Panc1 (cell line): ENCODE measurements at regions not wholly inside any gene's neighbourhood (a gene's known extent, or its start where the extent isn't known, plus 50 kb on each side); places are given as distances from the start of the nearest gene placed in this dataset.
A peak's percentile ranks its signal among the peaks of the same experiment; 100 is the strongest.

Experiments
- ATAC-seq: fragments of 200-7000 bp; cut with Tn5 transposase; 2 replicates; pipeline ENCODE4 v1.9.1; 2020; ENCODE audit warnings: mild to moderate bottlenecking, moderate library complexity
- BruUV-seq: library from RNA; stranded (reverse); fragments of 400-500 nt; replicated peaks from 2 replicates; lab custom pipeline; 2021; lab: Mats Ljungman, UMichigan
- CTCF ChIA-PET: fragments of 300-600 bp; sonication (Branson Sonifier 250); formaldehyde crosslinking; loops from one replicate; lab custom pipeline; 2022; ENCODE audit warnings: antibody characterized with exemption; lab: Charles Lee
- POLR2A ChIA-PET: fragments of 300-600 bp; sonication (Branson Sonifier 250); formaldehyde crosslinking; loops from one replicate; lab custom pipeline; 2022; ENCODE audit warnings: antibody characterized with exemption; lab: Charles Lee
- DNase-seq: peaks from one replicate; pipeline ENCODE4 v3.0.0-alpha.2; 2010; ENCODE audit warnings: low read depth, low spot score
- H3K27ac ChIP-seq: 2 replicates; pipeline ENCODE4 v1.5.1; 2011; ENCODE audit warnings: mild to moderate bottlenecking, low read length, inconsistent platforms
- H3K27me3 ChIP-seq: fragments of 200-500 bp; sonication (Bioruptor generic); 2 replicates; pipeline ENCODE4 v1.6.0; 2014; ENCODE audit warnings: low read length, inconsistent platforms; ENCODE audit not compliant: control insufficient read depth, insufficient read depth
- H3K36me3 ChIP-seq: fragments of 200-500 bp; sonication (Bioruptor generic); 2 replicates; pipeline ENCODE4 v1.5.1; 2014; ENCODE audit warnings: inconsistent platforms, mild to moderate bottlenecking, low read length, moderate library complexity; ENCODE audit not compliant: control insufficient read depth, insufficient read depth
- H3K4me1 ChIP-seq: 2 replicates; pipeline ENCODE4 v1.5.1; 2011; ENCODE audit warnings: inconsistent platforms, mild to moderate bottlenecking, low read length, moderate library complexity; ENCODE audit not compliant: control insufficient read depth, insufficient read depth
- H3K4me3 ChIP-seq, 2 experiments: 2 replicates each; pipeline ENCODE4 v1.5.1; 2011 to 2012; ENCODE audit warnings: low read depth in 2 of 2, low read length in 2 of 2, mild to moderate bottlenecking in 2 of 2, inconsistent platforms in 1 of 2, moderate library complexity in 1 of 2
- H3K9me3 ChIP-seq: fragments of 200-500 bp; sonication (Bioruptor generic); 2 replicates; pipeline ENCODE4 v1.5.1; 2014; ENCODE audit warnings: low read depth, mild to moderate bottlenecking, inconsistent platforms, low read length, moderate library complexity; ENCODE audit not compliant: control insufficient read depth, insufficient read depth
- CTCF ChIP-seq: fragments of 450-650 bp; IDR thresholded peaks from 2 replicates; pipeline ENCODE4 v1.5.1; 2017; ENCODE audit warnings: mild to moderate bottlenecking
- POLR2AphosphoS5 ChIP-seq: IDR thresholded peaks from 2 replicates; pipeline ENCODE4 v1.6.1; 2012; ENCODE audit warnings: mild to moderate bottlenecking, low read depth, low read length, moderate library complexity
- REST ChIP-seq, 2 experiments: IDR thresholded peaks; 2 replicates each; pipeline ENCODE4 v1.6.1; 2011 to 2012; ENCODE audit warnings: low read depth in 2 of 2, control low read depth in 1 of 2, low read length in 1 of 2, mild to moderate bottlenecking in 1 of 2, moderate library complexity in 1 of 2; ENCODE audit not compliant: insufficient read depth in 1 of 2
- SIN3A ChIP-seq: IDR thresholded peaks from 2 replicates; pipeline ENCODE4 v1.6.1; 2012; ENCODE audit warnings: low read depth, mild to moderate bottlenecking, low read length, moderate library complexity, borderline replicate concordance; ENCODE audit not compliant: insufficient read depth
- TCF7L2 ChIP-seq: IDR thresholded peaks from 2 replicates; pipeline ENCODE4 v1.6.1; 2011; ENCODE audit warnings: mild to moderate bottlenecking, low read depth, low read length, inconsistent platforms
- in situ Hi-C: cut with HindIII; loops from 2 replicates; pipeline ENCODE4 v1.10.0; 2016; ENCODE audit warnings: low sequenced_read_pairs, low pct_unique_long_range_greater_than_20kb
- intact Hi-C: fragments of 100-400 bp; cut with micrococcal nuclease; formaldehyde crosslinking; loops from one replicate; pipeline ENCODE4 v1.10.0; 2022; ENCODE audit not compliant: unreplicated experiment

GRCh38 chr1:29949676-29950075, 713.4 kb downstream of the PTPRU start:
- intact Hi-C loops: loop anchor here (10.0 kb wide), 1 partner anchor 135 kb away; no protein-coding TSS in a partner anchor
- no peak for ATAC-seq
- Histone ChIP-seq H3K27me3 (no peaks in the 10 kb centered on the region), H3K4me1 (no peaks in the 10 kb centered on the region), H3K4me3 (no peak overlapping the region), H3K36me3 (no peaks in the 10 kb centered on the region), H3K27ac (no peak overlapping the region), H3K9me3 (no peaks in the 10 kb centered on the region)
- ChIA-PET CTCF (no interaction called here), POLR2A (no interaction called here)
- peak; percentile 57 to 61; a peak in 3 of 4 replicates for TF ChIP-seq REST (IDR thresholded peaks at IDR 0.05; ENCODE audit: insufficient read depth in 1 of 2, low read depth in 2 of 2, low read length in 1 of 2)
- no peak for TF ChIP-seq CTCF
- DNase-seq: no peak
- in situ Hi-C loops: no loop called here
- no TSS peak for BruUV-seq

- H3K9me3 ChIP-seq: no peaks in the 10 kb centered on the region
- H3K27me3 ChIP-seq: no peaks in the 10 kb centered on the region
- no peaks in the 10 kb centered on the region for H3K36me3 ChIP-seq
Observed at GRCh38 chr1:29948581-29948980, 712.3 kb downstream of the PTPRU start.

More at GRCh38 chr1:29948581-29948980, 712.3 kb downstream of the PTPRU start:
- in situ Hi-C loops: no loop called here
- Histone ChIP-seq H3K4me3 (no peak overlapping the region), H3K4me1 (no peaks in the 10 kb centered on the region), H3K27ac (no peak overlapping the region)
- intact Hi-C loops: no loop called here
- no peak for TF ChIP-seq CTCF
- TF ChIP-seq TCF7L2: no peak
- TF ChIP-seq POLR2AphosphoS5: no peak
- TF ChIP-seq REST (IDR thresholded peaks at IDR 0.05; ENCODE audit: insufficient read depth in 1 of 2, low read depth in 2 of 2, low read length in 1 of 2): no peak
- no peak for TF ChIP-seq SIN3A
- ChIA-PET POLR2A (no interaction called here), CTCF (no interaction called here)
- DNase-seq (no peak), ATAC-seq (no peak)
- BruUV-seq: no TSS peak
